K562 (cell line): ENCODE measurements at regions not wholly inside any gene's neighbourhood (a gene's known extent, or its start where the extent isn't known, plus 50 kb on each side); places are given as distances from the start of the nearest gene placed in this dataset.

Experiments
- ATAC-seq: fragments of 200-7000 bp; cut with Tn5 transposase; 3 replicates; pipeline ENCODE4 v1.9.1; 2020; ENCODE audit warnings: moderate library complexity
- BruUV-seq: library from RNA; stranded (reverse); fragments of 400-500 nt; replicated peaks from 2 replicates; lab custom pipeline; 2021; lab: Mats Ljungman, UMichigan
- CTCF ChIA-PET: fragments of 300-600 bp; formaldehyde crosslinking; extraction: SDS; loops from one replicate; lab custom pipeline; 2021; ENCODE audit warnings: low intra/inter-chr PET ratio; lab: Yijun Ruan, JAX
- POLR2A ChIA-PET: fragments of 300-600, 350-650 bp; sonication (Branson Sonifier 250); formaldehyde crosslinking; extraction: SDS; loops from one replicate; lab custom pipeline; 2021; ENCODE audit warnings: antibody characterized with exemption, inconsistent platforms; lab: Yijun Ruan, JAX
- DNase-seq, 4 experiments: peaks; one replicate each; pipeline versions ENCODE4 v3.0.0 to v3.0.0-alpha.2; 2011 to 2018; ENCODE audit warnings: low spot score in 3 of 4, mixed read lengths in 3 of 4; ENCODE audit errors: extremely low read depth in 1 of 4
- FAIRE-seq: peaks from 2 replicates; lab custom pipeline; 2011; peaks lifted over from hg19 to GRCh38; lab: Jason Lieb, UNC
- H2AFZ ChIP-seq: 2 replicates; pipeline ENCODE4 v1.6.0; 2011; ENCODE audit warnings: low read depth, low read length, control low read depth, inconsistent platforms
- H3K27ac ChIP-seq: fragments of 200-600 bp; 3 replicates; pipeline ENCODE4 v1.8.0; 2011; ENCODE audit warnings: low read depth, mild to moderate bottlenecking, control low read depth, inconsistent platforms, low read length, moderate library complexity, mixed read lengths; ENCODE audit errors: extremely low read depth
- H3K27me3 ChIP-seq, 2 experiments: fragments of 300-600 bp in 1 of 2; 2 replicates in 1 of 2; 3 replicates in 1 of 2; pipeline versions ENCODE4 v1.6.0 to v1.8.0; 2011; ENCODE audit warnings: inconsistent platforms in 2 of 2, low read length in 2 of 2, mild to moderate bottlenecking in 1 of 2, mixed read lengths in 1 of 2, moderate library complexity in 1 of 2; ENCODE audit not compliant: control insufficient read depth in 2 of 2, insufficient read depth in 2 of 2
- H3K36me3 ChIP-seq: fragments of 300-600 bp; 3 replicates; pipeline ENCODE4 v1.8.0; 2011; ENCODE audit warnings: mild to moderate bottlenecking, low read length, inconsistent platforms; ENCODE audit not compliant: control insufficient read depth, insufficient read depth
- H3K4me1 ChIP-seq, 2 experiments: fragments of 200-600 bp in 1 of 2; replicated peaks in 1 of 2; 2 replicates in 1 of 2; 3 replicates in 1 of 2; pipeline versions ENCODE4 v1.5.1 to v1.8.0; 2011; ENCODE audit warnings: inconsistent platforms in 2 of 2, low read length in 2 of 2, mild to moderate bottlenecking in 1 of 2, mixed read lengths in 1 of 2, moderate library complexity in 1 of 2; ENCODE audit not compliant: control insufficient read depth in 2 of 2, insufficient read depth in 2 of 2
- H3K4me2 ChIP-seq: 2 replicates; pipeline ENCODE4 v1.6.1; 2011; ENCODE audit warnings: low read length, control low read depth, inconsistent platforms, mixed read lengths; ENCODE audit not compliant: insufficient read depth
- H3K4me3 ChIP-seq: fragments of 200-600 bp; sonication (generic), shearing (Covaris generic); 2 replicates; pipeline ENCODE4 v1.5.1; 2016; ENCODE audit warnings: control low read depth, inconsistent platforms
- H3K79me2 ChIP-seq: fragments of 200-600 bp; 3 replicates; pipeline ENCODE4 v1.8.0; 2011; ENCODE audit warnings: low read length, inconsistent platforms; ENCODE audit not compliant: control insufficient read depth, insufficient read depth
- H3K9ac ChIP-seq, 2 experiments: 2 replicates each; pipeline versions ENCODE4 v1.6.0 to v1.6.1; 2011; ENCODE audit warnings: low read depth in 2 of 2, low read length in 2 of 2, control low read depth in 1 of 2, inconsistent platforms in 1 of 2, mild to moderate bottlenecking in 1 of 2, mixed read lengths in 1 of 2; ENCODE audit not compliant: insufficient read depth in 1 of 2
- H3K9me1 ChIP-seq: one replicate; pipeline ENCODE4 v1.6.0; 2011; ENCODE audit warnings: inconsistent platforms, mild to moderate bottlenecking, low read length, moderate library complexity; ENCODE audit not compliant: control insufficient read depth, insufficient read depth
- H3K9me3 ChIP-seq: replicated peaks from 2 replicates; pipeline ENCODE4 v1.5.1; 2011; ENCODE audit warnings: low read depth, low read length, inconsistent platforms; ENCODE audit not compliant: control insufficient read depth, insufficient read depth
- H4K20me1 ChIP-seq: replicated peaks from 2 replicates; pipeline ENCODE4 v1.6.1; 2011; ENCODE audit warnings: low read length, inconsistent platforms, mixed read lengths; ENCODE audit not compliant: control insufficient read depth, insufficient read depth
- CREM ChIP-seq: IDR thresholded peaks from 2 replicates; pipeline ENCODE4 v1.6.1; 2014; ENCODE audit warnings: antibody characterized with exemption, low read depth
- GABPB2 ChIP-seq: fragments of 250-450 bp; sonication (Bioruptor Pico); conservative IDR thresholded peaks from 2 replicates; pipeline ENCODE4 v1.5.1; 2021; ENCODE audit warnings: mild to moderate bottlenecking
- JUND ChIP-seq, 2 experiments: IDR thresholded peaks; 2 replicates in 1 of 2; 3 replicates in 1 of 2; pipeline ENCODE4 v1.6.1; 2011; ENCODE audit warnings: borderline replicate concordance in 2 of 2, low read depth in 2 of 2, low read length in 2 of 2, improper control_type of control experiment in 1 of 2, missing biosample characterization in 1 of 2, missing genetic modification characterization in 1 of 2, missing genetic modification reagents in 1 of 2
- NCOA4 ChIP-seq: fragments of 450-650 bp; IDR thresholded peaks from 2 replicates; pipeline ENCODE4 v1.6.1; 2018; ENCODE audit warnings: mild to moderate bottlenecking; ENCODE audit not compliant: partially characterized antibody
- NFIX ChIP-seq: fragments of 250-450 bp; sonication (Bioruptor Pico); IDR thresholded peaks from 2 replicates; pipeline ENCODE4 v1.4.0; 2020; ENCODE audit warnings: low read depth, mild to moderate bottlenecking, moderate library complexity
- POLR3A ChIP-seq: IDR thresholded peaks from 2 replicates; pipeline ENCODE4 v1.6.1; 2011; ENCODE audit warnings: borderline replicate concordance, mild to moderate bottlenecking, moderate library complexity; ENCODE audit not compliant: insufficient read length, insufficient read depth; ENCODE audit errors: extremely low read depth
- SAFB2 ChIP-seq: fragments of 200-400 bp; formaldehyde crosslinking; IDR thresholded peaks from 2 replicates; pipeline ENCODE4 v1.6.1; 2018; ENCODE audit warnings: borderline replicate concordance, low read length, low read depth, moderate library complexity; ENCODE audit not compliant: severe bottlenecking
- TFAP4 ChIP-seq: sonication (generic); formaldehyde crosslinking; IDR thresholded peaks from 2 replicates; pipeline ENCODE4 v1.8.0; 2022; ENCODE audit warnings: missing genetic modification reagents, mild to moderate bottlenecking, moderate library complexity, borderline replicate concordance
- ZBED1 ChIP-seq: IDR thresholded peaks from 2 replicates; pipeline ENCODE4 v1.6.1; 2014
- ZBTB1 ChIP-seq: sonication (generic); formaldehyde crosslinking; IDR thresholded peaks from 2 replicates; pipeline ENCODE4 v1.8.1; 2023; ENCODE audit warnings: missing genetic modification reagents, low read depth, mild to moderate bottlenecking, borderline replicate concordance
- ZNF695 ChIP-seq: fragments of 450-650 bp; formaldehyde crosslinking; IDR thresholded peaks from 2 replicates; pipeline ENCODE4 v1.4.0; 2020; ENCODE audit warnings: mild to moderate bottlenecking, moderate library complexity
- WGBS: fragments of 100-300 bp; shearing (Covaris generic); methylation state at CpG from one replicate; pipeline ENCODE4 v1.1.6; 2016; ENCODE audit warnings: low coverage, mixed read lengths; ENCODE audit not compliant: insufficient coverage; ENCODE audit errors: missing lambda C conversion rate; 5-methylcytosine and 5-hydroxymethylcytosine counted together
- in situ Hi-C: fragments of 300-500 bp; cut with MboI; formaldehyde crosslinking; loops from 4 replicates; pipeline ENCODE4 v1.15.0; 2018; ENCODE audit warnings: inconsistent platforms, mixed read lengths
- intact Hi-C: fragments of 100-400 bp; cut with micrococcal nuclease; formaldehyde crosslinking; loops from 2 replicates; pipeline ENCODE4 v1.14.2; 2022
- TF ChIP-seq, protein P1 (sequence below): sonication (generic); formaldehyde crosslinking; IDR thresholded peaks from 2 replicates; pipeline ENCODE4 v1.8.0; 2022; ENCODE audit warnings: mild to moderate bottlenecking, missing genetic modification reagents, borderline replicate concordance

- TF ChIP-seq JUND (IDR thresholded peaks at IDR 0.05; ENCODE audit: borderline replicate concordance, low read depth, low read length) (no peak), JUND (tag; IDR thresholded peaks at IDR 0.05; ENCODE audit: borderline replicate concordance, low read depth, low read length) (no peak; the same call in 2 of the 3 replicates), CREM (no peak), NCOA4 (no peak), SAFB2 (no peak), POLR3A (no peak)
These were observed 233.1 kb downstream of the FAT4 start (continued) for GRCh38 chr4:125547836-125548235.

DNA sequence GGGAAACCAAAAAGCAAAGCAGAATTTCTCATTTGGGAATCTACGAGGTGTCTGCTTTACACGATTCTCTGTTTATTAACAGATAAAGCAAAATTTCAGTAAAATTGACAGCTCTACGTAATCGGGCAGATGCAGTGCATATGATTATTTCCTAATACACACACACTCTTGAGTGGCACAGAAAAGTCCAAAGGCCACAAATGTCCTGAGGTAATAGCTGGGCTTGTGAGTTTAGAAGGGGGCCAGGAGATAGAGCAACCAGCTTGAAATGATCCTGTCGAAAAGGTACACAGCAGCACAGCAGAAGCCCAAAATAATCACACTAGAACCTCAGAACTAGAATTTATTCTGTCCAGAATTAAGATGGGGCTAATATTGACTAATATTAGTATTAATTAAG is 236.0 kb downstream of the FAT4 start:
- WGBS, result 0% methylated on average over 5 of the region's 5 CpGs
- Histone ChIP-seq H3K4me1 (no peaks in the 10 kb centered on the region), H3K9ac (no peak overlapping the region), H3K27me3 (no peaks in the 10 kb centered on the region), H3K4me3 (no peak overlapping the region), H3K27ac (no peak overlapping the region), H3K36me3 (no peaks in the 10 kb centered on the region), H3K79me2 (no peaks in the 10 kb centered on the region), H3K9me3 (no peaks in the 10 kb centered on the region), H2AFZ (no peak overlapping the region), H3K9me1 (no peaks in the 10 kb centered on the region), H4K20me1 (no peaks in the 10 kb centered on the region), H3K4me2 (no peak overlapping the region)
- DNase-seq (no peak), ATAC-seq (no peak), FAIRE-seq (no peak)
- ChIA-PET POLR2A (no interaction called here), CTCF (no interaction called here)
- in situ Hi-C loops, result no loop called here
- intact Hi-C loops, result no loop called here
- no TSS peak for BruUV-seq
- TF ChIP-seq GABPB2 (CRISPR knock-in tag), result no peak
- TF ChIP-seq ZNF695, result no peak
- TF ChIP-seq NCOA4, result no peak
- TF ChIP-seq NFIX, result no peak
- TF ChIP-seq, protein P1, sequence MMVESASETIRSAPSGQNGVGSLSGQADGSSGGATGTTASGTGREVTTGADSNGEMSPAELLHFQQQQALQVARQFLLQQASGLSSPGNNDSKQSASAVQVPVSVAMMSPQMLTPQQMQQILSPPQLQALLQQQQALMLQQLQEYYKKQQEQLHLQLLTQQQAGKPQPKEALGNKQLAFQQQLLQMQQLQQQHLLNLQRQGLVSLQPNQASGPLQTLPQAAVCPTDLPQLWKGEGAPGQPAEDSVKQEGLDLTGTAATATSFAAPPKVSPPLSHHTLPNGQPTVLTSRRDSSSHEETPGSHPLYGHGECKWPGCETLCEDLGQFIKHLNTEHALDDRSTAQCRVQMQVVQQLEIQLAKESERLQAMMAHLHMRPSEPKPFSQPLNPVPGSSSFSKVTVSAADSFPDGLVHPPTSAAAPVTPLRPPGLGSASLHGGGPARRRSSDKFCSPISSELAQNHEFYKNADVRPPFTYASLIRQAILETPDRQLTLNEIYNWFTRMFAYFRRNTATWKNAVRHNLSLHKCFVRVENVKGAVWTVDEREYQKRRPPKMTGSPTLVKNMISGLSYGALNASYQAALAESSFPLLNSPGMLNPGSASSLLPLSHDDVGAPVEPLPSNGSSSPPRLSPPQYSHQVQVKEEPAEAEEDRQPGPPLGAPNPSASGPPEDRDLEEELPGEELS (CRISPR knock-in tag), result no peak
- no peak for TF ChIP-seq ZBED1
- TF ChIP-seq ZBTB1 (CRISPR knock-in tag), result no peak
- no peak for TF ChIP-seq TFAP4
